Activated CD4-positive, alpha-beta T cell treated with anti-CD3 and anti-CD28 coated beads, Interleukin-2, amount 10 ng/mL, durations not matched to agents 7 days and 5 days (primary cell): ENCODE measurements at regions not wholly inside any gene's neighbourhood (a gene's known extent, or its start where the extent isn't known, plus 50 kb on each side); places are given as distances from the start of the nearest gene placed in this dataset.

Experiments used
- CTCF ChIA-PET: fragments of 350-600 bp; sonication (Branson Sonifier 250); formaldehyde crosslinking; loops from one replicate; lab custom pipeline; 2021; ENCODE audit warnings: antibody characterized with exemption; lab: Charles Lee
- POLR2A ChIA-PET: fragments of 350-600 bp; sonication (Branson Sonifier 250); formaldehyde crosslinking; loops from one replicate; lab custom pipeline; 2021; ENCODE audit warnings: antibody characterized with exemption; lab: Charles Lee
- DNase-seq: peaks from one replicate; pipeline ENCODE4 v3.0.0-alpha.2; 2020
- H3K27ac Mint-ChIP-seq: one replicate; pipeline ENCODE4 v1.8.0; 2021; ENCODE audit warnings: mild to moderate bottlenecking, moderate library complexity, mixed read lengths
- H3K27me3 Mint-ChIP-seq: one replicate; pipeline ENCODE4 v1.8.0; 2021; ENCODE audit warnings: mixed read lengths
- H3K36me3 Mint-ChIP-seq: one replicate; pipeline ENCODE4 v1.8.0; 2021; ENCODE audit warnings: low read depth, mixed read lengths
- H3K4me1 Mint-ChIP-seq: one replicate; pipeline ENCODE4 v1.8.0; 2021; ENCODE audit warnings: mixed read lengths
- H3K4me3 Mint-ChIP-seq: one replicate; pipeline ENCODE4 v1.8.0; 2021; ENCODE audit warnings: mild to moderate bottlenecking, moderate library complexity, mixed read lengths
- H3K9me3 Mint-ChIP-seq: one replicate; pipeline ENCODE4 v1.8.0; 2021; ENCODE audit warnings: mixed read lengths

- H3K4me1 Mint-ChIP-seq = no peaks in the 10 kb centered on the region
- POLR2A ChIA-PET = no interaction called here
- H3K9me3 Mint-ChIP-seq = no peaks in the 10 kb centered on the region
- no peak overlapping the region for H3K4me3 Mint-ChIP-seq
- CTCF ChIA-PET = interaction anchor here (0.6 to 1.7 kb wide), 5 partner anchors 184 to 424 kb away, joined by 3 to 4 read pairs (median 3); no protein-coding TSS in a partner anchor
- DNase-seq = no peak
- no peaks in the 10 kb centered on the region for H3K36me3 Mint-ChIP-seq
- H3K27ac Mint-ChIP-seq = no peak overlapping the region
- peaks cover 4% of the 10 kb centered on the region for H3K27me3 Mint-ChIP-seq
Measured at GRCh38 chr1:98468111-98468717, 193.3 kb upstream of the SNX7 start.

GRCh38 chr1:98467586-98467985, 193.9 kb upstream of the SNX7 start:
- no peak overlapping the region for H3K27ac Mint-ChIP-seq
- H3K27me3 Mint-ChIP-seq = peaks cover 4% of the 10 kb centered on the region
- DNase-seq = no peak
- no peaks in the 10 kb centered on the region for H3K36me3 Mint-ChIP-seq
- H3K4me3 Mint-ChIP-seq = no peak overlapping the region
- H3K4me1 Mint-ChIP-seq = no peaks in the 10 kb centered on the region
- ChIA-PET CTCF (interaction anchor here (0.9 to 1.7 kb wide), 2 partner anchors 364 to 414 kb away, joined by 3 to 4 read pairs; no protein-coding TSS in a partner anchor), POLR2A (no interaction called here)
- no peaks in the 10 kb centered on the region for H3K9me3 Mint-ChIP-seq

GRCh38 chr1:98467122-98467521, 194.4 kb upstream of the SNX7 start:
- CTCF ChIA-PET = interaction anchor here (1.7 kb wide), 1 partner anchor 414 kb away, joined by 3 read pairs; no protein-coding TSS in a partner anchor
- no peak for DNase-seq
- peaks cover 4% of the 10 kb centered on the region for H3K27me3 Mint-ChIP-seq
- H3K36me3 Mint-ChIP-seq = no peaks in the 10 kb centered on the region
- H3K27ac Mint-ChIP-seq = no peak overlapping the region
- no peak overlapping the region for H3K4me3 Mint-ChIP-seq
- H3K4me1 Mint-ChIP-seq = no peaks in the 10 kb centered on the region
- H3K9me3 Mint-ChIP-seq = no peaks in the 10 kb centered on the region
- POLR2A ChIA-PET = no interaction called here

- Mint-ChIP-seq H3K9me3 (no peaks in the 10 kb centered on the region), H3K36me3 (no peaks in the 10 kb centered on the region), H3K4me1 (no peaks in the 10 kb centered on the region), H3K4me3 (no peak overlapping the region), H3K27me3 (peaks cover 9% of the 10 kb centered on the region), H3K27ac (no peak overlapping the region)
- no peak for DNase-seq
- CTCF ChIA-PET = no interaction called here
- POLR2A ChIA-PET = no interaction called here
Measured at GRCh38 chr1:98461873-98462385, 199.6 kb upstream of the SNX7 start.

GRCh38 chr1:98460136-98460535, 201.4 kb upstream of the SNX7 start:
- no peaks in the 10 kb centered on the region for H3K4me1 Mint-ChIP-seq
- H3K27me3 Mint-ChIP-seq = peaks cover 4% of the 10 kb centered on the region
- no peaks in the 10 kb centered on the region for H3K9me3 Mint-ChIP-seq
- DNase-seq = no peak
- no peak overlapping the region for H3K4me3 Mint-ChIP-seq
- no peak overlapping the region for H3K27ac Mint-ChIP-seq
- ChIA-PET CTCF (no interaction called here), POLR2A (no interaction called here)
- no peaks in the 10 kb centered on the region for H3K36me3 Mint-ChIP-seq

- peaks cover 4% of the 10 kb centered on the region for H3K27me3 Mint-ChIP-seq
- H3K4me1 Mint-ChIP-seq = no peaks in the 10 kb centered on the region
- ChIA-PET POLR2A (no interaction called here), CTCF (interaction anchor here (1.1 kb wide), 1 partner anchor 44 kb away, joined by 3 read pairs; no protein-coding TSS in a partner anchor)
- no peaks in the 10 kb centered on the region for H3K36me3 Mint-ChIP-seq
- H3K9me3 Mint-ChIP-seq = no peaks in the 10 kb centered on the region
- H3K4me3 Mint-ChIP-seq = no peak overlapping the region
- DNase-seq = no peak
- H3K27ac Mint-ChIP-seq = no peak overlapping the region
Measured at GRCh38 chr1:98459486-98459870, 202.0 kb upstream of the SNX7 start.

GRCh38 chr1:98458511-98459485, 202.7 kb upstream of the SNX7 start:
- H3K27ac Mint-ChIP-seq = no peak overlapping the region

GRCh38 chr1:98457248-98457647, 204.3 kb upstream of the SNX7 start:
- H3K27ac Mint-ChIP-seq = no peak overlapping the region
- POLR2A ChIA-PET = no interaction called here
- H3K36me3 Mint-ChIP-seq = no peaks in the 10 kb centered on the region
- H3K9me3 Mint-ChIP-seq = no peaks in the 10 kb centered on the region
- no peak overlapping the region for H3K4me3 Mint-ChIP-seq
- no peaks in the 10 kb centered on the region for H3K4me1 Mint-ChIP-seq
- no peak for DNase-seq
- CTCF ChIA-PET = no interaction called here
- H3K27me3 Mint-ChIP-seq = peaks cover 4% of the 10 kb centered on the region

More at GRCh38 chr1:98458511-98459485, 202.7 kb upstream of the SNX7 start:
- Mint-ChIP-seq H3K4me1 (no peaks in the 10 kb centered on the region), H3K36me3 (no peaks in the 10 kb centered on the region), H3K27me3 (peaks cover 4% of the 10 kb centered on the region), H3K4me3 (no peak overlapping the region), H3K9me3 (no peaks in the 10 kb centered on the region)
- ChIA-PET POLR2A (no interaction called here), CTCF (interaction anchor here (1.1 kb wide), 1 partner anchor 43 kb away, joined by 3 read pairs; no protein-coding TSS in a partner anchor)
- no peak for DNase-seq

GRCh38 chr1:98454666-98455065, 206.9 kb upstream of the SNX7 start:
- ChIA-PET CTCF (no interaction called here), POLR2A (no interaction called here)
- no peak for DNase-seq
- Mint-ChIP-seq H3K27me3 (peaks cover 4% of the 10 kb centered on the region), H3K4me3 (no peak overlapping the region), H3K4me1 (no peaks in the 10 kb centered on the region), H3K9me3 (no peaks in the 10 kb centered on the region), H3K27ac (no peak overlapping the region), H3K36me3 (no peaks in the 10 kb centered on the region)

GRCh38 chr1:98453066-98453465, 208.5 kb upstream of the SNX7 start:
- CTCF ChIA-PET = no interaction called here
- Mint-ChIP-seq H3K27me3 (peaks cover 6% of the 10 kb centered on the region), H3K27ac (no peak overlapping the region), H3K9me3 (no peaks in the 10 kb centered on the region), H3K36me3 (no peaks in the 10 kb centered on the region), H3K4me1 (no peaks in the 10 kb centered on the region), H3K4me3 (no peak overlapping the region)
- DNase-seq = no peak
- POLR2A ChIA-PET = no interaction called here

GRCh38 chr1:98452162-98452561, 209.4 kb upstream of the SNX7 start:
- H3K4me3 Mint-ChIP-seq = no peak overlapping the region
- DNase-seq = no peak
- ChIA-PET CTCF (no interaction called here), POLR2A (no interaction called here)
- H3K9me3 Mint-ChIP-seq = no peaks in the 10 kb centered on the region
- peaks cover 2% of the 10 kb centered on the region for H3K27me3 Mint-ChIP-seq
- no peaks in the 10 kb centered on the region for H3K36me3 Mint-ChIP-seq
- no peak overlapping the region for H3K27ac Mint-ChIP-seq
- no peaks in the 10 kb centered on the region for H3K4me1 Mint-ChIP-seq

- Mint-ChIP-seq H3K4me1 (no peaks in the 10 kb centered on the region), H3K4me3 (no peak overlapping the region), H3K9me3 (no peaks in the 10 kb centered on the region), H3K36me3 (no peaks in the 10 kb centered on the region), H3K27ac (no peak overlapping the region), H3K27me3 (peaks cover 5% of the 10 kb centered on the region)
- POLR2A ChIA-PET = interaction anchor here (0.6 kb wide), 1 partner anchor 1645 kb away, joined by 3 read pairs; no protein-coding TSS in a partner anchor
- CTCF ChIA-PET = no interaction called here
- no peak for DNase-seq
Measured at GRCh38 chr1:98441281-98441680, 220.2 kb upstream of the SNX7 start.

- H3K4me1 Mint-ChIP-seq = no peaks in the 10 kb centered on the region
- CTCF ChIA-PET = interaction anchor here (0.5 kb wide), 1 partner anchor 367 kb away, joined by 3 read pairs; no protein-coding TSS in a partner anchor
Measured at GRCh38 chr1:98439471-98439870, 222.1 kb upstream of the SNX7 start.

More at GRCh38 chr1:98439471-98439870, 222.1 kb upstream of the SNX7 start:
- no peaks in the 10 kb centered on the region for H3K9me3 Mint-ChIP-seq
- no peaks in the 10 kb centered on the region for H3K36me3 Mint-ChIP-seq
- no peak overlapping the region for H3K4me3 Mint-ChIP-seq
- POLR2A ChIA-PET = no interaction called here
- peaks cover 5% of the 10 kb centered on the region for H3K27me3 Mint-ChIP-seq
- H3K27ac Mint-ChIP-seq = no peak overlapping the region
- no peak for DNase-seq
